Hepatocyte (in vitro differentiated cells): ENCODE measurements at regions not wholly inside any gene's neighbourhood (a gene's known extent, or its start where the extent isn't known, plus 50 kb on each side); places are given as distances from the start of the nearest gene placed in this dataset.

Experiments used
- EZH2 ChIP-seq: fragments of 200-600 bp; sonication (generic); IDR thresholded peaks from 2 replicates; pipeline ENCODE4 v1.6.1; 2016; ENCODE audit warnings: antibody characterized with exemption, mild to moderate bottlenecking, borderline replicate concordance
- EZH2phosphoT487 ChIP-seq: fragments of 200-600 bp; sonication (generic); IDR thresholded peaks from one replicate; pipeline ENCODE4 v1.6.1; 2018; ENCODE audit warnings: antibody characterized with exemption, mild to moderate bottlenecking, low read depth, moderate library complexity; ENCODE audit not compliant: unreplicated experiment, severe bottlenecking
- TF ChIP-seq, protein P1 (sequence below): fragments of 200-600 bp; sonication (generic); IDR thresholded peaks from 2 replicates; pipeline ENCODE4 v1.5.1; 2016; ENCODE audit warnings: antibody characterized with exemption, mild to moderate bottlenecking; ENCODE audit not compliant: poor library complexity

DNA sequence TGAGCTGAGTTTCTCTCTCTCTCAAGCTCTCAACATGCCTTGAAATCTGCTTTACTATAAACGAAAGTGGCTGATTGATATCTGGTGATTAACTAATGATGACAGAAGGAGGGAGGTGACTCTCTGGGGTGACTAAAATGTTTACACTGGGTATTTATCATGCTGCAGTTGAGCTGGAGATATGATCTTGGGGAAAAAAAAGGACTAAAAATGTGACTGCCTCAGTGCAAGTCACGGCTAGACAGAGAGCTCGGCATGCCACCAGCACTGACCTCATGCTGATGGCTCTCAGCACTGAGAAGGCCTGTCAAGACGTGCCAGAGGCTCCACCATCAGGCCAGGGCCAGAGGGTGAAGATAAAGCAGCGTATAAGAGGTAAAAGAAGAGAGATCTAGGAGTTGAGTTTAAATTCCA, 103.1 kb upstream of the SPACA1 start:
- TF ChIP-seq, protein P1, sequence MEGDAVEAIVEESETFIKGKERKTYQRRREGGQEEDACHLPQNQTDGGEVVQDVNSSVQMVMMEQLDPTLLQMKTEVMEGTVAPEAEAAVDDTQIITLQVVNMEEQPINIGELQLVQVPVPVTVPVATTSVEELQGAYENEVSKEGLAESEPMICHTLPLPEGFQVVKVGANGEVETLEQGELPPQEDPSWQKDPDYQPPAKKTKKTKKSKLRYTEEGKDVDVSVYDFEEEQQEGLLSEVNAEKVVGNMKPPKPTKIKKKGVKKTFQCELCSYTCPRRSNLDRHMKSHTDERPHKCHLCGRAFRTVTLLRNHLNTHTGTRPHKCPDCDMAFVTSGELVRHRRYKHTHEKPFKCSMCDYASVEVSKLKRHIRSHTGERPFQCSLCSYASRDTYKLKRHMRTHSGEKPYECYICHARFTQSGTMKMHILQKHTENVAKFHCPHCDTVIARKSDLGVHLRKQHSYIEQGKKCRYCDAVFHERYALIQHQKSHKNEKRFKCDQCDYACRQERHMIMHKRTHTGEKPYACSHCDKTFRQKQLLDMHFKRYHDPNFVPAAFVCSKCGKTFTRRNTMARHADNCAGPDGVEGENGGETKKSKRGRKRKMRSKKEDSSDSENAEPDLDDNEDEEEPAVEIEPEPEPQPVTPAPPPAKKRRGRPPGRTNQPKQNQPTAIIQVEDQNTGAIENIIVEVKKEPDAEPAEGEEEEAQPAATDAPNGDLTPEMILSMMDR, result peak; percentile 30
- TF ChIP-seq EZH2 (no peak), EZH2phosphoT487 (no peak)
